ENCODE measurements at regions not wholly inside any gene's neighbourhood (a gene's known extent, or its start where the extent isn't known, plus 50 kb on each side); places are given as distances from the start of the nearest gene placed in this dataset.

DNA sequence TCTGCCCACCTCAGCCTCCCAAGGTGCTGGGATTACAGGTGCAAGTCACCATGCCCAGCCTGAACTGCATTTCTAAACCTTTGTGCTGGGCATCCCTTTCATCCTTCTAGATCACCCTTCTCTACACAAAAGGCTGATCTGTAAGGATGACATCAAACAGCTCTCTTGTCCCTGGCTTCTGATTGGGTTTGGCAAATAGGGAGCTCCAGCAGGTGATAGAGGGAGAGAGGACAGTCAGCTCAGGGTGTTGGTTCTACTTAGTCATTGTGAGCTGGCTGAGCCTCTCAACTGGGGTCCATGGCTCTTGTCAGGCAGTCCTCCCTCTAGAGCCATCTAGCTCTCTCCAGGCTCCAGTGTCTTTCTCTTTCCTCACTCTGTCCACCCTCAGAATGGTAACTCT is 237.6 kb upstream of the JARID2 start:
- no peak for DNase-seq
- no peak for TF ChIP-seq CTCF (IDR thresholded peaks at IDR 0.05)
- no peak for TF ChIP-seq EP300 (IDR thresholded peaks at IDR 0.05)
- no peak for TF ChIP-seq POLR2AphosphoS5 (IDR thresholded peaks at IDR 0.05)
- no peak for TF ChIP-seq POLR2A (IDR thresholded peaks at IDR 0.05)

GRCh38 chr6:15014958-15015357 is 230.9 kb upstream of the JARID2 start:
- no peaks in the 10 kb centered on the region for H3K27me3 ChIP-seq
- no peak overlapping the region for H3K27ac ChIP-seq
- TF ChIP-seq POLR2AphosphoS5 (IDR thresholded peaks at IDR 0.05) (no peak), POLR2A (IDR thresholded peaks at IDR 0.05) (no peak), CTCF (IDR thresholded peaks at IDR 0.05) (no peak), EP300 (IDR thresholded peaks at IDR 0.05) (no peak)
- WGBS, 5 donors = 88 to 97% (median 95%) methylated on average over 1 of the region's 1 CpG
- H3K36me3 ChIP-seq = no peaks in the 10 kb centered on the region
- peaks cover 0 to 13% (median 6%) of the 10 kb centered on the region in 4 donors for H3K4me1 ChIP-seq
- no peaks in the 10 kb centered on the region for H3K9me3 ChIP-seq
- no peak overlapping the region for H3K4me3 ChIP-seq
- intact Hi-C loops (cut with DNase I; ENCODE audit: low total_unique reads) = no loop called here
- no peak for DNase-seq

More for the DNA sequence above, 237.6 kb upstream of the JARID2 start:
- Histone ChIP-seq H3K36me3 (no peaks in the 10 kb centered on the region), H3K9me3 (no peaks in the 10 kb centered on the region), H3K27me3 (no peaks in the 10 kb centered on the region), H3K27ac (no peak overlapping the region), H3K4me3 (no peak overlapping the region), H3K4me1 (no peaks in the 10 kb centered on the region)
- intact Hi-C loops (cut with DNase I; ENCODE audit: low total_unique reads) = no loop called here

GRCh38 chr6:15016813-15017212 is 229.1 kb upstream of the JARID2 start:
- TF ChIP-seq POLR2A (IDR thresholded peaks at IDR 0.05) = no peak
- TF ChIP-seq CTCF (IDR thresholded peaks at IDR 0.05) = no peak
- no peak for TF ChIP-seq EP300 (IDR thresholded peaks at IDR 0.05)
- TF ChIP-seq POLR2AphosphoS5 (IDR thresholded peaks at IDR 0.05) = no peak
- DNase-seq = no peak
- intact Hi-C loops (cut with DNase I; ENCODE audit: low total_unique reads) = no loop called here
- Histone ChIP-seq H3K4me3 (no peak overlapping the region), H3K27me3 (no peaks in the 10 kb centered on the region), H3K9me3 (no peaks in the 10 kb centered on the region), H3K27ac (no peak overlapping the region), H3K4me1 (peaks cover 0 to 13% (median 6%) of the 10 kb centered on the region in 4 donors), H3K36me3 (no peaks in the 10 kb centered on the region)
- 69 to 76% (median 73%) methylated on average over 6 of the region's 6 CpGs for WGBS, 5 donors

DNA sequence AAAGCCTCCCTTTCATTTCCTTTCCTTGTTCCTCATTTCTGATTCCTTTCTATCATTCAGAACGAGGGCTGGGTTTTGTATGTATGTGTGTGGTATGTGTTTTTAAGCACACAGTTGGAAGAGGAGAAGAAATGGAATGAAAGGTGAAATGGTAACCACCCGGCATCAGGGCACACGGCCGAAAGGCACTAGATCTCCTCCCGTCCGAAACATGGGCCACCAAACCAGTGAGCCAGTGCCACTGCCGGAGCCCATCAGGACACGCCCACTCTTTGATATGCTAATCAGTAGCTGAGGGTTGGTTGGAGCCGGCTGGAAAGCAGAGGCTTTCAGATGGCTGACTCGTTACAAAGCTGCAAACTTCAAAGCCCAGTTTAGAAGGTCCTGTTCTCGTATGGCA is 228.6 kb upstream of the JARID2 start:
- Histone ChIP-seq H3K27ac (no peak overlapping the region), H3K9me3 (no peaks in the 10 kb centered on the region), H3K4me3 (no peak overlapping the region), H3K27me3 (no peaks in the 10 kb centered on the region), H3K36me3 (no peaks in the 10 kb centered on the region), H3K4me1 (peaks cover 0 to 13% (median 6%) of the 10 kb centered on the region in 4 donors)
- DNase-seq = peak in 1 of 2 donors; percentile 55
- intact Hi-C loops (cut with DNase I; ENCODE audit: low total_unique reads) = no loop called here
- TF ChIP-seq CTCF (IDR thresholded peaks at IDR 0.05) (no peak), EP300 (IDR thresholded peaks at IDR 0.05) (no peak), POLR2A (IDR thresholded peaks at IDR 0.05) (no peak), POLR2AphosphoS5 (IDR thresholded peaks at IDR 0.05) (no peak)
- WGBS, 5 donors = 15 to 41% (median 29%) methylated on average over 11 of the region's 11 CpGs
